Testis (tissue), 2 donors: ENCODE measurements at regions not wholly inside any gene's neighbourhood (a gene's known extent, or its start where the extent isn't known, plus 50 kb on each side); places are given as distances from the start of the nearest gene placed in this dataset.

ENCODE experiments used
- DNase-seq: peaks from one replicate; pipeline ENCODE4 v3.0.0-alpha.2; 2019
- H3K27ac ChIP-seq, 2 donors: fragments of 200-600 bp; sonication (generic); one replicate each; pipeline ENCODE4 v1.5.1; 2019
- H3K27me3 ChIP-seq: fragments of 200-600 bp; sonication (generic); one replicate; pipeline ENCODE4 v1.5.1; 2019
- H3K36me3 ChIP-seq: fragments of 200-600 bp; sonication (generic); one replicate; pipeline ENCODE4 v1.5.1; 2017; ENCODE audit warnings: low read depth; ENCODE audit errors: missing control alignments
- H3K4me1 ChIP-seq: fragments of 200-600 bp; sonication (generic); one replicate; pipeline ENCODE4 v1.5.1; 2019
- H3K4me3 ChIP-seq, 2 donors: fragments of 200-600 bp; sonication (generic); one replicate each; pipeline ENCODE4 v1.5.1; 2017 to 2019
- H3K9me3 ChIP-seq: fragments of 200-600 bp; sonication (generic); one replicate; pipeline ENCODE4 v1.5.1; 2017
- CTCF ChIP-seq, 3 experiments: fragments of 450-650 bp in 2 of 3; fragments of 200-600 bp in 1 of 3; sonication (generic) in 1 of 3; IDR thresholded peaks; one replicate each; pipeline ENCODE4 v1.5.1; 2016 to 2019; ENCODE audit warnings: antibody characterized with exemption in 3 of 3, mild to moderate bottlenecking in 2 of 3, moderate library complexity in 1 of 3
- POLR2A ChIP-seq: fragments of 450-650 bp; IDR thresholded peaks from one replicate; pipeline ENCODE4 v1.6.1; 2017; ENCODE audit warnings: antibody characterized with exemption, mild to moderate bottlenecking, moderate library complexity
- WGBS, 2 donors: methylation state at CpG; one replicate each; pipeline ENCODE4 v1.1.5; 2018; 5-methylcytosine and 5-hydroxymethylcytosine counted together
- intact Hi-C: fragments of 100-400 bp; cut with DNase I; formaldehyde crosslinking; loops from one replicate; pipeline ENCODE4 v1.15.1; 2023; ENCODE audit warnings: low total_unique reads

- no peak overlapping the region for H3K4me3 ChIP-seq
- H3K36me3 ChIP-seq, result no peaks in the 10 kb centered on the region
- no peak overlapping the region for H3K27ac ChIP-seq
- no peak for TF ChIP-seq POLR2A
- no peak for TF ChIP-seq CTCF (IDR thresholded peaks at IDR 0.05)
- H3K27me3 ChIP-seq, result no peaks in the 10 kb centered on the region
- no peak for DNase-seq
- 72 to 85% methylated on average over 1 of the region's 1 CpG for WGBS, 2 donors
- intact Hi-C loops, result no loop called here
- no peaks in the 10 kb centered on the region for H3K9me3 ChIP-seq
- no peaks in the 10 kb centered on the region for H3K4me1 ChIP-seq
Measured at GRCh38 chr11:128182844-128183243, 404.5 kb downstream of the ETS1 start.

- Histone ChIP-seq H3K4me3 (no peak overlapping the region), H3K27ac (no peak overlapping the region), H3K36me3 (no peaks in the 10 kb centered on the region), H3K9me3 (no peaks in the 10 kb centered on the region), H3K27me3 (no peaks in the 10 kb centered on the region), H3K4me1 (no peaks in the 10 kb centered on the region)
- TF ChIP-seq CTCF (IDR thresholded peaks at IDR 0.05), result no peak
- TF ChIP-seq POLR2A, result no peak
- intact Hi-C loops, result no loop called here
- WGBS, 2 donors, result 96% methylated on average over 5 of the region's 5 CpGs
- DNase-seq, result no peak
Measured at GRCh38 chr11:128181984-128182383, 405.4 kb downstream of the ETS1 start.

- intact Hi-C loops, result no loop called here
- no peaks in the 10 kb centered on the region for H3K36me3 ChIP-seq
- no peak for DNase-seq
- H3K4me1 ChIP-seq, result no peaks in the 10 kb centered on the region
- no peaks in the 10 kb centered on the region for H3K27me3 ChIP-seq
- no peak overlapping the region for H3K4me3 ChIP-seq
- no peak for TF ChIP-seq CTCF (IDR thresholded peaks at IDR 0.05)
- TF ChIP-seq POLR2A, result no peak
- WGBS, 2 donors, result 62 to 65% methylated on average over 4 of the region's 4 CpGs
- no peaks in the 10 kb centered on the region for H3K9me3 ChIP-seq
- no peak overlapping the region for H3K27ac ChIP-seq
Measured at GRCh38 chr11:128181088-128181480, 406.3 kb downstream of the ETS1 start.

- Histone ChIP-seq H3K4me1 (no peaks in the 10 kb centered on the region), H3K36me3 (no peaks in the 10 kb centered on the region), H3K27me3 (no peaks in the 10 kb centered on the region), H3K9me3 (no peaks in the 10 kb centered on the region), H3K4me3 (no peak overlapping the region), H3K27ac (no peak overlapping the region)
- DNase-seq, result no peak
- no peak for TF ChIP-seq POLR2A
- TF ChIP-seq CTCF (IDR thresholded peaks at IDR 0.05), result no peak
- WGBS, 2 donors, result 85 to 89% methylated on average over 5 of the region's 5 CpGs
- intact Hi-C loops, result no loop called here
Measured at GRCh38 chr11:128180441-128181087, 406.8 kb downstream of the ETS1 start.

- H3K9me3 ChIP-seq, result no peaks in the 10 kb centered on the region
- H3K27me3 ChIP-seq, result no peaks in the 10 kb centered on the region
- TF ChIP-seq POLR2A, result no peak
- TF ChIP-seq CTCF (IDR thresholded peaks at IDR 0.05), result no peak
- H3K4me1 ChIP-seq, result no peaks in the 10 kb centered on the region
- H3K27ac ChIP-seq, result no peak overlapping the region
- no peak overlapping the region for H3K4me3 ChIP-seq
- DNase-seq, result no peak
- intact Hi-C loops, result no loop called here
- H3K36me3 ChIP-seq, result no peaks in the 10 kb centered on the region
- WGBS, 2 donors, result 66 to 95% methylated on average over 1 of the region's 1 CpG
Measured at GRCh38 chr11:128179512-128179911, 407.8 kb downstream of the ETS1 start.
